Tibial nerve (tissue), 4 donors: ENCODE measurements at regions not wholly inside any gene's neighbourhood (a gene's known extent, or its start where the extent isn't known, plus 50 kb on each side); places are given as distances from the start of the nearest gene placed in this dataset.

ENCODE experiments used
- CTCF ChIP-seq, 5 experiments: fragments of 200-600 bp in 3 of 5; fragments of 450-650 bp in 2 of 5; sonication (generic) in 3 of 5; IDR thresholded peaks; one replicate each; pipeline ENCODE4 v1.5.1; 2016 to 2019; ENCODE audit warnings: antibody characterized with exemption in 5 of 5, mild to moderate bottlenecking in 3 of 5, moderate library complexity in 2 of 5
- EP300 ChIP-seq, 2 donors: sonication (generic); formaldehyde crosslinking; IDR thresholded peaks; one replicate each; pipeline ENCODE4 v1.6.1; 2017; ENCODE audit warnings: antibody characterized with exemption in 2 of 2, mild to moderate bottlenecking in 1 of 2
- POLR2A ChIP-seq, 2 donors: fragments of 450-650 bp; IDR thresholded peaks; one replicate each; pipeline ENCODE4 v1.6.1; 2017; ENCODE audit warnings: antibody characterized with exemption in 2 of 2, mild to moderate bottlenecking in 2 of 2, moderate library complexity in 2 of 2

DNA sequence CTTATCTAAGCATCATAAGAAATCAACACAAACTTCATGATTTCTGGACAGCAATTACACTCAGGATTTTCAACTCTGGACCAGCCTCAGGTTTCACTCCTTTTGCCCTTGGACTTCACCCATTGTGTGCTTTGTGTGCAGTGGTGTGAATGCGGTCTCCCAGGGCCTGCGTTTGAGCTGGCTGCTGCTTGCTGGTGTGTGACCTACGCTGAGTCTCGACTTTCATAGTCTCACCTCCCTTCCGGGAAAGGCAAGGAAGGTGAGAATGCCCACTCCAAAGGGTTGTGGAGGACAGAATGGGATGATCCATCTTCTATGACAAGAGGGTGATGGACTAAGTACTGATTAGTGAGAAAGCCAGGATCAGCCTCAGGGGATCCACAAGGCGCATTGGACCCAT is 228.8 kb downstream of the C12orf75 start:
- no peak for TF ChIP-seq POLR2A (IDR thresholded peaks at IDR 0.05)
- no peak for TF ChIP-seq EP300 (IDR thresholded peaks at IDR 0.05)
- no peak for TF ChIP-seq CTCF (IDR thresholded peaks at IDR 0.05)
